Suprapubic skin (tissue), 4 donors: ENCODE measurements at regions not wholly inside any gene's neighbourhood (a gene's known extent, or its start where the extent isn't known, plus 50 kb on each side); places are given as distances from the start of the nearest gene placed in this dataset.

Experiments used
- EP300 ChIP-seq: sonication (generic); formaldehyde crosslinking; IDR thresholded peaks from one replicate; pipeline ENCODE4 v1.6.1; 2017; ENCODE audit warnings: antibody characterized with exemption
- POLR2A ChIP-seq, 2 donors: fragments of 450-650 bp; IDR thresholded peaks; one replicate each; pipeline ENCODE4 v1.6.1; 2017; ENCODE audit warnings: antibody characterized with exemption in 2 of 2, mild to moderate bottlenecking in 2 of 2, moderate library complexity in 2 of 2
- POLR2AphosphoS5 ChIP-seq, 3 donors: sonication (generic); formaldehyde crosslinking; IDR thresholded peaks; one replicate each; pipeline ENCODE4 v1.6.1; 2017; ENCODE audit warnings: antibody characterized with exemption in 3 of 3
- TF ChIP-seq, protein P1 (sequence below), 2 donors: fragments of 200-600 bp in 1 of 2; fragments of 450-650 bp in 1 of 2; sonication (generic) in 1 of 2; IDR thresholded peaks; one replicate each; pipeline ENCODE4 v1.5.1; 2016 to 2019; ENCODE audit warnings: antibody characterized with exemption in 2 of 2, mild to moderate bottlenecking in 1 of 2, moderate library complexity in 1 of 2

- TF ChIP-seq, protein P1, sequence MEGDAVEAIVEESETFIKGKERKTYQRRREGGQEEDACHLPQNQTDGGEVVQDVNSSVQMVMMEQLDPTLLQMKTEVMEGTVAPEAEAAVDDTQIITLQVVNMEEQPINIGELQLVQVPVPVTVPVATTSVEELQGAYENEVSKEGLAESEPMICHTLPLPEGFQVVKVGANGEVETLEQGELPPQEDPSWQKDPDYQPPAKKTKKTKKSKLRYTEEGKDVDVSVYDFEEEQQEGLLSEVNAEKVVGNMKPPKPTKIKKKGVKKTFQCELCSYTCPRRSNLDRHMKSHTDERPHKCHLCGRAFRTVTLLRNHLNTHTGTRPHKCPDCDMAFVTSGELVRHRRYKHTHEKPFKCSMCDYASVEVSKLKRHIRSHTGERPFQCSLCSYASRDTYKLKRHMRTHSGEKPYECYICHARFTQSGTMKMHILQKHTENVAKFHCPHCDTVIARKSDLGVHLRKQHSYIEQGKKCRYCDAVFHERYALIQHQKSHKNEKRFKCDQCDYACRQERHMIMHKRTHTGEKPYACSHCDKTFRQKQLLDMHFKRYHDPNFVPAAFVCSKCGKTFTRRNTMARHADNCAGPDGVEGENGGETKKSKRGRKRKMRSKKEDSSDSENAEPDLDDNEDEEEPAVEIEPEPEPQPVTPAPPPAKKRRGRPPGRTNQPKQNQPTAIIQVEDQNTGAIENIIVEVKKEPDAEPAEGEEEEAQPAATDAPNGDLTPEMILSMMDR (IDR thresholded peaks at IDR 0.05), result no peak
- TF ChIP-seq POLR2A (IDR thresholded peaks at IDR 0.05) (no peak), EP300 (no peak), POLR2AphosphoS5 (IDR thresholded peaks at IDR 0.05) (no peak)
Observed at GRCh38 chr12:126538888-126539287, 1473.7 kb downstream of the AACS start.
